HG03460 (cell line): ENCODE measurements at regions not wholly inside any gene's neighbourhood (a gene's known extent, or its start where the extent isn't known, plus 50 kb on each side); places are given as distances from the start of the nearest gene placed in this dataset.
"Not testable (repeated sequence)": the region's sequence is repeated elsewhere in the genome, so short reads cannot be mapped to it uniquely, and the experiment has no call there.

Experiments used
- ATAC-seq: cut with Tn5 transposase; IDR thresholded peaks from one replicate; pipeline ENCODE4 v1.9.1; 2021; ENCODE audit not compliant: unreplicated experiment

DNA sequence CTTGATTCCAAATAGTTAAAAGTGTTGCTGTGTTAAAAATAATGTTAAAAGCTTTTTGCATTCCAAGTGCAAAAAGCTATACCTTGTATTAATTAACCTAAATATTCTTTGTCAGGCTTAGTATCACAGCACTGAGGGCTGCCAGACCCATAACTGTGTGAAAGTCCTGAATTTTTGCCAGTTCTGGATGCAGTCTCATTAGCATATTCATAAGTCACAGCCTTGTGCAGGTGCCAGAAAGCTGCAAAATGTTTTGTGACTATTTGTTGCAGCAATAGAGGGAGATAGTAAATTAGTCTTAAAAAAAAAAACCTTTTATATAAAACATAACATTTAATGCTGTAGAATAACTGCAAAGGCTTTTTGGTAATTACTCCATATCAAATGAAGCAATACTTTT is 56.6 kb downstream of the SLITRK1 start:
- no peak for ATAC-seq

GRCh38 chr13:83824560-83824959 is 57.7 kb downstream of the SLITRK1 start:
- no peak for ATAC-seq

DNA sequence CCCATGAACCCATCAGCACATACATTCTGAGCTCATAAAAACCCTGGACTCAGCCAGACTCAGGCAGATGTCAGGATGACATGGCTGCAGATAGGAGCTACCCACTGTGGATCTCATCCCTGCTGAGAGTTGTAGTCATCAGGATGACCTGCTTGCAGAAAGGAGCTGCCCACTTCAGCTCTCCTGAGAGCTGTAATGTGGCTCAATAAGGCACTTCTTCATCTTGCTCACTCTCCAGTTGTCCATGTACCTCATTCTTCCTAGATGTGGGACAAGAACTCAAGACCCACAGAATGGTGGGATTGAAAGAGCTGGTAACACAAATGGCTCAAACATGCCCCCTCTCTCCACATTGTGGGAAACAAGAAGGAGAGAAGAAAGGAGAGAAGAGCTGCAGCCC is 58.2 kb downstream of the SLITRK1 start:
- ATAC-seq, result no peak

GRCh38 chr13:83819611-83820010 is 62.7 kb downstream of the SLITRK1 start:
- no peak for ATAC-seq

DNA sequence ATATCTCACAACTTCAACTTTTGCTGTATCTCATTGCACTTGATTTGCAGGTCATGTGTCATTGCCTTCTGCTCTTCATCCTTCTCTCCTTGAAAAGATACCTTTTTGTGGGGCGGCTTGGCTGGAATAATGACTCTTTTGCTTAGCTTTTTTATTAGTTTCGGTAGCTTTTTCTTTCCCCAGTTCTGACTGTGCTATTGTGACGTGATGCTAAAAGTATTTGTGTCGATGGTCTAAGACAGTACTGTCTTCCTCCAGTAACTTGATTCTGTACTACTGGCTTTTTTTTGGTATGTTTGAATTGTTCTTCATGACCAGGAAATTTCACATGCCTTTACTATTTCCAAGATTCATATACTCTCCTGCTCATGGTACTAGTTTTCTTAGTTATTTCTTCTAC is 63.1 kb downstream of the SLITRK1 start:
- no peak for ATAC-seq

GRCh38 chr13:83816081-83816480 is 66.2 kb downstream of the SLITRK1 start:
- no peak for ATAC-seq

- ATAC-seq, result no peak
Observed at GRCh38 chr13:83815598-83815997, 66.7 kb downstream of the SLITRK1 start.

DNA sequence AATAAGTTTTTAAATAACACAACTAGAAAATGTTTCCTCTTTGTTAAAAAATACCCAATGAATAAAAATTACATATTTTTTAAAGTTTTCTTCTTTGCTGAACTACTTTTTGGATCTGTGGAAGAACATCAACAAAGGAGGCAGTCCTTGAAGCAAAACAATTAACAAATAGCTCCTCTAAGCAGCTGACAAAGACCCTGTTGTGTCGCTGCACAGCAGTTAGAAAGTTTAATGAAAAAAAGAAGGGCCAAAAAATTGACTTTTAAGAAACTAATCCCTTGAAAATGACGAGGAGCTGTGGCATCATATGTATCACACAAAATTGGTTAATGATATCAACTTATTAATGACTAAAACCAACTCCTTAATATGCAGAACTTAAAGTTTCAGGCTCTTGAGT is 72.1 kb downstream of the SLITRK1 start:
- ATAC-seq, result no peak

- ATAC-seq, result no peak
Observed at GRCh38 chr13:83804356-83804962, 77.8 kb downstream of the SLITRK1 start.

DNA sequence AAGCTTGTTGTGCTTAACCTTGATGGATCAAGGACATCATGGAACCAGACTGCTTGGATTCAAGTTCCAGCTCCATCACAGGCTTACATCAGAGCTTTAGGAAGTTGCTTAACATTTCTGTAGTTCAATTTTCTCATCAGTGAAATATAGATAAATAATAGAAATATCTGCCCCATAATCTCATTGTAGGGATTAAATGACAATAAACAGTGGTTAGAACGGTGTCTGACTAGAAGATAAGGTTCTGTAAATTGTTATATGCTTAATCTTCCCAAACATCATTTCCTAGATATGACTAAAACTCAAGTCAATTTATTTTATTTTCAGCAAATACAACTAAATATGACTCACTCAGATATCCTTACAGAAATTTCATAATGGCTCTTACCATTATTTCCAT is 83.5 kb downstream of the SLITRK1 start:
- ATAC-seq, result no peak

GRCh38 chr13:83796364-83796763 is 85.9 kb downstream of the SLITRK1 start:
- no peak for ATAC-seq

DNA sequence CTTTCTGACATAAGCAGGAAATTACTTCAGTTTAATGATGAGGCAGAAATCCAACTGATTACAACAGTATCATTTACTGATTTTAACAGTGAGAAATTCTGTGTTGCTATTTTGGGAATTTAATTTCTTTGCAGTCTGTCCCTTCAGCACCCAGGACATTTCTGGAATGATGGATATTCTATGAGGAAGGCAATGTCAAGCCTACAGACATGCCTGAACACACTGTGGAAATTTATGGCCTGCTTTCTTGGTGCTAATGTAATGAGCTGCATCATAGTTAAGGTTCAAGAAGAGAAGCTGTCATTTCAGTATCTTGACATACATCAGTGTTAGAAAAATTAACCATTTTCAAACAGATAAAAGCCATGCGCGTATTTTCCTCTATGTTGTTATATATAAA is 87.7 kb downstream of the SLITRK1 start:
- ATAC-seq, result no peak

DNA sequence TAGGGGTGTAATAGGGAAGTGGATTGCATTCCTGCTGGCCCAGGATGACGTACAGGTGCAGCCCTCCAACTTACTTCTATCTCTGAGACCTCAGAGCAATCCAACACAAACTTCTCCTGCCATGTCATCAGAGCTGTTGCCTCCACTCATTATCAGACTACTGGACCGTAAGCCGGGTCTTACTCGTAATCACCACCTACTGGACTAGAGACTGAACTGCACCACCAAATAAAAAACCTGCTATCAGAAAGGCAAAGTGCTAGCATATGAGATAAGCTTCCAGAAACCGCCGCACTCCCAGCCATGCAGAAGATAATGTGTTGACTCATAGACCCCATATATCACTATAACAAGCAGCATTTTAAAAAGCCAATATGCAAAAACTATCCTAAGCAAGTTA is 102.0 kb downstream of the SLITRK1 start:
- no peak for ATAC-seq

DNA sequence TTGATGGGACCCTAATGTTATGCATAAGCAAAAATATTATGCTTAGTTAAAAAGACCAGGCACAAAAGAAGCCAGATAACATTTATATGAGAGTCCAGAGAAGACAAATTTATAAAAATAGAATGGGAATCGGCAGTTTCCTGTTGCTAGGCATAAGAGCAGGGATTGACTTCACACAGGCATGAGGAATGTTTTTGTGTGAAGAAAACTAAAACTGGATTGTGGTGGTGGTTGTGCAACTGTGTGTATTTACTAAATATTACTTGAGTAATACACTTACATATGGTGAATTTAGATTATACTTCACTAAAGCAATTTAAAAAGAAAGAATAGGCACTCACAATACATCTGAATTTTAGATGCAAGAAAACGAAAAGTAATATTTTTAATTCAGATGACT is 108.3 kb downstream of the SLITRK1 start:
- ATAC-seq, result no peak

DNA sequence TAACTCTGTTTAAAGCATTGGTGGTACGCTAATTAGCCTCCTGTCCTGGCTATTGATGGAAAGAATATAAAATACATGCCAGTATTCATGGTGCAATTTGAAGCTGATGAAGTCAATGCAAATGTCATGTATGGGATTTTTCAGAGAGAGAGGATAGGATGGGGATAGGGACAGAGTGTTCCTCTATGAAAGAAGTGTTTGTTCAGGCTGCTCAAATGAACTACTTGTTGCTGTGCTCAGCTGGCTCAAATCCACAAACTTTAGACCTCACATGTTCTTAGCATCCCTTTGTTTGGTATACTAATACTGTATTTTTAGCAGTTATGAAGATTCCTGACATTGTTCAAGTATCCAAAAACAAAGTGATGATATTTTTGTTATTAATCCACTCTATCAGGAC is 116.5 kb downstream of the SLITRK1 start:
- no peak for ATAC-seq

DNA sequence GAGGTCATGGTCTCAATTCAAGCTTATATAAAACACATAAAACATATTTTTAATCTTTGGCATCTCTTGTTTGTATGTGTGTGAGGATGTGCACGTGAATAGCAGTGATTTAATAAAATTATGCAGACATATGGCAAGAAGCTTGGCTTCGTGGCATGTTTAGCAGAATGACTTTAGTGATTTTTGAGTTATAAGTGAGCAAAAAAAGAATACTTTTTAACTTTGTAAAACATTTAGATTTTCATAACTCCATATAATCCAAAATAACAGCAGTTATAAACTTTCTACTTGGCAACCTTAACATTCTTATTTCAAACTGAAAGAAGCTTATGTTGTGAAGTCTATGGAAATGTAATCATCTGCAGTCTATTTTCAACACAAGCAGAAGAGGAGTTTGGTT is 120.6 kb downstream of the SLITRK1 start:
- ATAC-seq, result no peak

DNA sequence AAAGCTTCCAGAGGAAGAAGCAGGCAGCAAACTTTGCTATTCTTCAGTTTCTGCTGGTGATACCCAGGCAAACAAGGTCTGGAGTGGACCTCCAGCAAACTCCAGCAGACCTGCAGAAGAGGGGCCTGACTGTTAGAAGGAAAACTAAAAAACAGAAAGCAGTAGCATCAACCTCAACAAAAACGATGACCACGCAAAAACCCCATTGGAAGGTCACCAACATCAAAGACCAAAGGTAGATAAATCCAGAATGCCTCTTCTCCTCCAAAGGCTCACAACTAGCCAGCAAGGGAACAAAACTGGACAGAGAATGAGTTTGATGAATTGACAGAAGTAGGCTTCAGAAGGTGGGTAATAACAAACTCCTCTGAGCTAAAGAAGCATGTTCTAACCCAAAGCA is 127.1 kb downstream of the SLITRK1 start:
- not testable (repeated sequence) for ATAC-seq

DNA sequence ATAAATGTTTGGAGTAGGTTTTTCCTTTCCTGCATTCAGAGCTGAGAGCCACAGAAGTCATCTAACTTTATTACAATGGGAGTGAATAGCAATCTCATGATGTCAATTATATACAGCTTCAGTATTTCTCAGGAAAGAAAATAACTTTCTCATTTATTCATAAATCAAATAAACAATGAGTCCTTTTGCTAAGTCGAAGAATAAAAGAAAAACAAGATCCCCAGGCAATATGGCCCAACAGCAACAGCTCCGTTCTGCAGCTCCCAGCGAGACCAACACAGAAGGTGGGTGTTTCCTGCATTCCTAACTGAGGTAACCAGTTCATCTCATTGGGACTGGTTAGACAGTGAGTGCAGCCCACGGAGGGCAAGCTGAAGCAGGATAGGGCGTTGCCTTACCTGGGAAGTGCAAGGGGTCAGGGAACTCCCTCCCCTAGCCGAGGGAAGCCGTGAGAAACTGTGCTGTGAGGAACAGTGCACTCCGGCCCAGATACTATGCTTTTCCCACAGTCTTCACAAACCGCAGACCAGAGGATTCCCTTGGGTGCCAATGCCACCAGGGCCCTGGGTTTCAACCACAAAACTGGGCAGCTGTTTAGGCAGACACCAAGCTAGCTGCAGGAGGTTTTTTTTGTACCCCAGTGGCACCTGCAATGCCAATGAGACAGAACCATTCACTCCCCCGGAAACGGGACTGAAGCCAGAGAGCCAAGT is 128.2 kb downstream of the SLITRK1 start:
- no peak for ATAC-seq

DNA sequence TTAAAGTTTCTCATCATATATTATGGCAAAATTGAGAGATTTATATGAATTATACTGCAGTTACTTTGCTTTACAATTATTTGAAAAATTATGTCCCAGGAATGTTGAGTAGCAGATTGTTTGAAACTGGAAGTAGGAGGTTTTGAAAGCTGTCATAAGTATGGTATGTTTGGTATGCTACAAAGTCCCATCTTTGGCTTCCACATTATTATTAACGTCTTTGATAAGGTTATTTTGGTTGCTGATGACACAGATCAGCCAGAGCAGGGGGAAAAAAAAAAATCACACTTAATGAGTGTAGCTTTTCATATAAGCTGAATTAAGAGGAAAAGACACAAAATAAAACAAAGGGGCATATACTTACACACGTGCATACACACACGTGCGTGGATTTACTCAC is 130.1 kb downstream of the SLITRK1 start:
- no peak for ATAC-seq

- no peak for ATAC-seq
Observed at GRCh38 chr13:83740622-83741021, 141.7 kb downstream of the SLITRK1 start.

DNA sequence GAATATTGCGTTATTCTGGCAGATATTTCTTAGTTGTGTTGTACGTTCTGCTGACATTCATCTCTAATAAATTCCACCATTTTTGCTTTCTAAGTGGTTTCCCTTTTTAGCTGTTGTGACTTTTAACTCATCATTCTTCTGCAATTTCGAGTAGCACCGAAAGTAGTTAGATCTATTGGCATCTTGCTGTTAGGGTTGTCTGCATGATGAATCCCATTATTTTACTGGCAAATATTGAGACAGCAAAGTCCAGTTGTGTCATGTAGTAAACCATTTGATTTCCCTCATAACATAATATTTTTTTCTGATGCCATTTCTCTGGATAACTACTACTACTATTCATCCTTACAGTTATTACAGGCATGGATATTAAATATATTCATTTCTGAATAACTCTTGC is 143.9 kb downstream of the SLITRK1 start:
- no peak for ATAC-seq

- ATAC-seq, result no peak
Observed at GRCh38 chr13:83733293-83733692, 149.0 kb downstream of the SLITRK1 start.

GRCh38 chr13:83732755-83733154 is 149.5 kb downstream of the SLITRK1 start:
- ATAC-seq, result no peak
